GM12878 (cell line): ENCODE measurements at regions not wholly inside any gene's neighbourhood (a gene's known extent, or its start where the extent isn't known, plus 50 kb on each side); places are given as distances from the start of the nearest gene placed in this dataset.

Experiments used
- ATAC-seq: fragments of 200-7000 bp; cut with Tn5 transposase; 3 replicates; pipeline ENCODE4 v1.9.1; 2020; ENCODE audit warnings: mild to moderate bottlenecking, moderate library complexity
- BruUV-seq: library from RNA; stranded (reverse); fragments of 400-500 nt; replicated peaks from 2 replicates; lab custom pipeline; 2021; lab: Mats Ljungman, UMichigan
- CTCF ChIA-PET: fragments of 300-600 bp; sonication (Branson Sonifier 250); formaldehyde crosslinking; extraction: SDS; loops from one replicate; lab custom pipeline; 2021; ENCODE audit warnings: inconsistent platforms; lab: Yijun Ruan, JAX
- POLR2A ChIA-PET: fragments of 350-600 bp; formaldehyde crosslinking; extraction: SDS; loops from one replicate; lab custom pipeline; 2021; ENCODE audit warnings: inconsistent platforms; lab: Charles Lee
- RAD21 ChIA-PET: fragments of 300-600 bp; sonication (Branson Sonifier 250); formaldehyde crosslinking; loops from one replicate; lab custom pipeline; 2023; ENCODE audit warnings: antibody characterized with exemption; ENCODE audit not compliant: unreplicated experiment; lab: Charles Lee
- SMC1A ChIA-PET: fragments of 300-600 bp; sonication (Branson Sonifier 250); formaldehyde crosslinking; loops from one replicate; lab custom pipeline; 2023; ENCODE audit not compliant: unreplicated experiment, uncharacterized antibody; lab: Charles Lee
- DNase-seq: peaks from one replicate; pipeline ENCODE4 v3.0.0-alpha.2; 2011; ENCODE audit warnings: low read depth, low spot score
- FAIRE-seq: peaks from 3 replicates; lab custom pipeline; 2011; peaks lifted over from hg19 to GRCh38; lab: Jason Lieb, UNC
- H2AFZ ChIP-seq: 2 replicates; pipeline ENCODE4 v1.6.0; 2011; ENCODE audit warnings: low read depth, low read length, control low read depth; ENCODE audit not compliant: control insufficient read depth
- H3K27ac ChIP-seq: 2 replicates; pipeline ENCODE4 v1.5.1; 2011; ENCODE audit warnings: control low read depth; ENCODE audit not compliant: control insufficient read depth, insufficient read depth
- H3K27me3 ChIP-seq, 2 experiments: replicated peaks in 1 of 2; 2 replicates each; pipeline versions ENCODE4 v1.6.0 to v1.6.1; 2011; ENCODE audit warnings: low read length in 1 of 2; ENCODE audit not compliant: control insufficient read depth in 2 of 2, insufficient read depth in 2 of 2
- H3K36me3 ChIP-seq, 2 experiments: 2 replicates each; pipeline ENCODE4 v1.5.1; 2011; ENCODE audit warnings: low read length in 1 of 2; ENCODE audit not compliant: control insufficient read depth in 2 of 2, insufficient read depth in 2 of 2
- H3K4me1 ChIP-seq: 2 replicates; pipeline ENCODE4 v1.6.1; 2011; ENCODE audit warnings: mild to moderate bottlenecking, low read length, moderate library complexity, mixed read lengths; ENCODE audit not compliant: control insufficient read depth, insufficient read depth
- H3K4me2 ChIP-seq: 2 replicates; pipeline ENCODE4 v1.6.0; 2011; ENCODE audit warnings: control low read depth; ENCODE audit not compliant: control insufficient read depth, insufficient read depth
- H3K4me3 ChIP-seq: fragments of 200-600 bp; sonication (generic); 2 replicates; pipeline ENCODE4 v1.5.1; 2016
- H3K79me2 ChIP-seq: 2 replicates; pipeline ENCODE4 v1.6.0; 2011; ENCODE audit warnings: low read length; ENCODE audit not compliant: control insufficient read depth, insufficient read depth
- H3K9ac ChIP-seq: 2 replicates; pipeline ENCODE4 v1.8.0; 2011; ENCODE audit warnings: low read length, control low read depth, mixed read lengths; ENCODE audit not compliant: control insufficient read depth, insufficient read depth
- H3K9me3 ChIP-seq: replicated peaks from 3 replicates; pipeline ENCODE4 v1.5.1; 2011; ENCODE audit warnings: mild to moderate bottlenecking, low read length; ENCODE audit not compliant: control insufficient read depth, insufficient read depth
- H4K20me1 ChIP-seq: 2 replicates; pipeline ENCODE4 v1.6.0; 2011; ENCODE audit not compliant: control insufficient read depth, insufficient read depth
- ASH2L ChIP-seq: fragments of 300-600, 200-600 bp; sonication (generic); IDR thresholded peaks from 2 replicates; pipeline ENCODE4 v1.6.1; 2017; ENCODE audit warnings: low read depth, mild to moderate bottlenecking, borderline replicate concordance
- BACH1 ChIP-seq: fragments of 450-650 bp; IDR thresholded peaks from 2 replicates; pipeline ENCODE4 v1.6.1; 2017; ENCODE audit warnings: mild to moderate bottlenecking, borderline replicate concordance
- BRCA1 ChIP-seq: IDR thresholded peaks from 2 replicates; pipeline ENCODE4 v1.6.1; 2011; ENCODE audit warnings: low read depth, low read length, improper control_type of control experiment
- CBFB ChIP-seq: IDR thresholded peaks from 2 replicates; pipeline ENCODE4 v1.6.1; 2016; ENCODE audit warnings: antibody characterized with exemption, low read depth
- ELK1 ChIP-seq: IDR thresholded peaks from 2 replicates; pipeline ENCODE4 v1.6.1; 2012; ENCODE audit warnings: low read depth, low read length, improper control_type of control experiment
- HDAC2 ChIP-seq: fragments of 200-600 bp; sonication (generic); IDR thresholded peaks from 2 replicates; pipeline ENCODE4 v1.6.1; 2017
- HSF1 ChIP-seq: fragments of 150-350 bp; IDR thresholded peaks from 2 replicates; pipeline ENCODE4 v1.6.1; 2014; ENCODE audit warnings: mild to moderate bottlenecking, low read depth, low read length
- NKRF ChIP-seq: fragments of 450-650 bp; conservative IDR thresholded peaks from 2 replicates; pipeline ENCODE4 v1.6.1; 2017; ENCODE audit warnings: mild to moderate bottlenecking, moderate library complexity
- NR2C1 ChIP-seq: fragments of 450-650 bp; IDR thresholded peaks from 2 replicates; pipeline ENCODE4 v1.6.1; 2017; ENCODE audit warnings: antibody characterized with exemption, mild to moderate bottlenecking, moderate library complexity
- SMARCA5 ChIP-seq: fragments of 450-650 bp; IDR thresholded peaks from 2 replicates; pipeline ENCODE4 v1.6.1; 2017; ENCODE audit warnings: mild to moderate bottlenecking
- STAT3 ChIP-seq: IDR thresholded peaks from 2 replicates; pipeline ENCODE4 v1.6.1; 2011; ENCODE audit warnings: low read depth, low read length, improper control_type of control experiment
- TCF12 ChIP-seq: IDR thresholded peaks from 2 replicates; pipeline ENCODE4 v1.6.1; 2011; ENCODE audit warnings: low read depth, mild to moderate bottlenecking, low read length
- USF1 ChIP-seq: IDR thresholded peaks from 2 replicates; pipeline ENCODE4 v1.6.1; 2011; ENCODE audit warnings: borderline replicate concordance, low read depth, mild to moderate bottlenecking, moderate library complexity, mixed read lengths, low read length; ENCODE audit not compliant: insufficient read depth; ENCODE audit errors: extremely low read length
- ZNF274 ChIP-seq: IDR thresholded peaks from one replicate; pipeline ENCODE4 v1.8.0; 2011; ENCODE audit not compliant: insufficient read length, insufficient read depth
- WGBS: methylation state at CpG from one replicate; pipeline ENCODE4 v1.1.6; 2016; ENCODE audit warnings: low lambda C conversion rate; ENCODE audit not compliant: insufficient replicate concordance, insufficient coverage; ENCODE audit errors: missing lambda C conversion rate; 5-methylcytosine and 5-hydroxymethylcytosine counted together
- in situ Hi-C: fragments of 300-500 bp; cut with MboI; formaldehyde crosslinking; loops from 9 replicates; pipeline ENCODE4 v1.14.3; 2018; ENCODE audit warnings: mixed read lengths
- intact Hi-C: fragments of 100-400 bp; cut with micrococcal nuclease; formaldehyde crosslinking; loops from one replicate; pipeline ENCODE4 v1.14.2; 2022; ENCODE audit not compliant: unreplicated experiment

- no peak for TF ChIP-seq BACH1
- no peak for TF ChIP-seq NR2C1
- TF ChIP-seq BRCA1: no peak
- TF ChIP-seq TCF12: no peak
- ChIA-PET POLR2A (no interaction called here), SMC1A (no interaction called here), RAD21 (no interaction called here), CTCF (interaction anchor here (1.0 kb wide), 1 partner anchor 238 kb away, joined by 3 read pairs; no protein-coding TSS in a partner anchor)
- Histone ChIP-seq H3K4me1 (peaks cover 6% of the 10 kb centered on the region), H3K27ac (no peak overlapping the region), H3K4me2 (no peak overlapping the region), H2AFZ (no peak overlapping the region), H3K36me3 (no peaks in the 10 kb centered on the region), H4K20me1 (no peaks in the 10 kb centered on the region), H3K9ac (no peak overlapping the region), H3K27me3 (no peaks in the 10 kb centered on the region; a peak in 1 of 4 replicates), H3K9me3 (no peaks in the 10 kb centered on the region), H3K4me3 (no peak overlapping the region), H3K79me2 (no peaks in the 10 kb centered on the region)
- intact Hi-C loops (no loop called here), in situ Hi-C loops (no loop called here)
- no peak for DNase-seq
- ATAC-seq: no peak
- no TSS peak for BruUV-seq
- 43% methylated on average over 6 of the region's 6 CpGs for WGBS
- no peak for FAIRE-seq
Observed at GRCh38 chr5:171628633-171628974, 157.0 kb upstream of the SMIM23 start.

- WGBS: 14% methylated on average over 7 of the region's 7 CpGs
- SMC1A ChIA-PET: no interaction called here
- no peak overlapping the region for H3K9ac ChIP-seq
- H3K4me1 ChIP-seq: peaks cover 12% of the 10 kb centered on the region
- CTCF ChIA-PET: interaction anchor here (0.6 kb wide), 1 partner anchor 153 kb away, joined by 3 read pairs; no protein-coding TSS in a partner anchor
- H4K20me1 ChIP-seq: no peaks in the 10 kb centered on the region
- H3K4me2 ChIP-seq: no peak overlapping the region
- intact Hi-C loops (no loop called here), in situ Hi-C loops (no loop called here)
- no TSS peak for BruUV-seq
- FAIRE-seq (no peak), ATAC-seq (no peak), DNase-seq (no peak)
- POLR2A ChIA-PET: no interaction called here
- no peak overlapping the region for H2AFZ ChIP-seq
- H3K4me3 ChIP-seq: no peak overlapping the region
- no peaks in the 10 kb centered on the region; a peak in 1 of 4 replicates for H3K27me3 ChIP-seq
- no peaks in the 10 kb centered on the region for H3K79me2 ChIP-seq
- no peaks in the 10 kb centered on the region for H3K9me3 ChIP-seq
- H3K36me3 ChIP-seq: no peaks in the 10 kb centered on the region
- no peak overlapping the region for H3K27ac ChIP-seq
- RAD21 ChIA-PET: no interaction called here
- TF ChIP-seq USF1: no peak
- TF ChIP-seq STAT3: no peak
- no peak for TF ChIP-seq CBFB
- TF ChIP-seq ELK1: no peak
- no peak for TF ChIP-seq NR2C1
- no peak for TF ChIP-seq NKRF
- TF ChIP-seq HSF1: no peak
- TF ChIP-seq HDAC2: no peak
- no peak for TF ChIP-seq ZNF274
- TF ChIP-seq SMARCA5: no peak
- TF ChIP-seq ASH2L: no peak
Observed at GRCh38 chr5:171629221-171629620, 156.4 kb upstream of the SMIM23 start.
